Dedifferentiated amniotic fluid mesenchymal stem cell (primary cell): ENCODE measurements at regions not wholly inside any gene's neighbourhood (a gene's known extent, or its start where the extent isn't known, plus 50 kb on each side); places are given as distances from the start of the nearest gene placed in this dataset.
A peak's percentile ranks its signal among the peaks of the same experiment; 100 is the strongest.

Source experiments
- DNase-seq: peaks from one replicate; pipeline ENCODE4 v3.0.0-alpha.2; 2016; ENCODE audit errors: extremely low spot score

DNA sequence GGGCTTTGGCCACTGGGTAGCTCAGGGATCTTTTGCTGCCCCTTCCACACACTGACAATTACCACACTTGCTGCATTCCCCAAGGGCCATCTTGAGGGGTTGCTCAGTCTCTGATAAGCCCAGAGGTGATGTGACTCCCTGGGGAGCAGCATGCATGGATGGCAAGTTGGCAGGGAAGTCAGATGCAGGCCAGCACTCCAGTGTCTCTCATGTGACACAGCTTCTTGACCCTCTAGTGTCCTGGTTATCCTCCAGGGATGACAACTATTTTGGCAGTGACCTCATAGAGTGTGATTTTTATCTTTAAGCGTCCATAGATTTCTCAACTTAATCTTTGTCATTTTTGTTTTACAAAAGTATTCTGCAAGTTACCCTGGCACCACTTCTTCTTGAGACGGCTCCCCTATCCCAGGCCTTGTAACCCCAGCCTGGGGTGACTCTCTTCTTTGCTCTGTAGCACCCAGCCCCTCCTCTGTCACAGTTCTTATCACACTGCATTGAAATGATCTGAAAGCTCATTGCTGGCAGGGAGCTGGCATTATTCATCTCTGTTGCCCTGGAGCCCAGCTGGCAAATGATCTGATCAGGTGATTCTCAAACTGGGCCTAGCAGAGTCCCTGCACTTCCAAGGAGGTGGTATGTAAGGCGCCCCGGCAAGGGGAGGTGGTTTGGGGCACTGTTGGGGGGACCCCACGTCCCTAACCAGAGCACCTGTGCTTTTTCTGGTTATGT, 72.6 kb downstream of the TENT5C start:
- DNase-seq = no peak

DNA sequence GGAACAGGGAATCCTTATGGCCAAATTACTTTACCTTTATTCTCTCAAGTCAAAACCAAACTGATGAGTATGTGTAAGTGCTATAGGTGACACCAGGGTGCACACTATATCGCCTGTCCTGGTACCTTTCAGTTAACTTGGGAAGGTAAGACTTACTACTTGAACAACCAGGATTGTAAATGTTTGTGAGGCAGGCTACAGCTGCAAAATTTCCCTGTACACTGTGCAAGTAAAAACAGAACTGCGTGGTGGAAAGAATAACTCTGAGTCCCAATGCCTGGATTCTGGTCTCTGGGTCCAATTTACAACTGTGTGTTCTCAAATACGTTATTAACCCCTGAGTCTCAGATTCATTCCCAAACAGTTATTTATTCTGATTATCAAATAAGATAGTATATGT, 73.5 kb downstream of the TENT5C start:
- DNase-seq = no peak

- no peak for DNase-seq
Observed at GRCh38 chr1:117679868-117680267, 74.0 kb downstream of the TENT5C start.

GRCh38 chr1:117680316-117681002, 74.6 kb downstream of the TENT5C start:
- no peak for DNase-seq

DNA sequence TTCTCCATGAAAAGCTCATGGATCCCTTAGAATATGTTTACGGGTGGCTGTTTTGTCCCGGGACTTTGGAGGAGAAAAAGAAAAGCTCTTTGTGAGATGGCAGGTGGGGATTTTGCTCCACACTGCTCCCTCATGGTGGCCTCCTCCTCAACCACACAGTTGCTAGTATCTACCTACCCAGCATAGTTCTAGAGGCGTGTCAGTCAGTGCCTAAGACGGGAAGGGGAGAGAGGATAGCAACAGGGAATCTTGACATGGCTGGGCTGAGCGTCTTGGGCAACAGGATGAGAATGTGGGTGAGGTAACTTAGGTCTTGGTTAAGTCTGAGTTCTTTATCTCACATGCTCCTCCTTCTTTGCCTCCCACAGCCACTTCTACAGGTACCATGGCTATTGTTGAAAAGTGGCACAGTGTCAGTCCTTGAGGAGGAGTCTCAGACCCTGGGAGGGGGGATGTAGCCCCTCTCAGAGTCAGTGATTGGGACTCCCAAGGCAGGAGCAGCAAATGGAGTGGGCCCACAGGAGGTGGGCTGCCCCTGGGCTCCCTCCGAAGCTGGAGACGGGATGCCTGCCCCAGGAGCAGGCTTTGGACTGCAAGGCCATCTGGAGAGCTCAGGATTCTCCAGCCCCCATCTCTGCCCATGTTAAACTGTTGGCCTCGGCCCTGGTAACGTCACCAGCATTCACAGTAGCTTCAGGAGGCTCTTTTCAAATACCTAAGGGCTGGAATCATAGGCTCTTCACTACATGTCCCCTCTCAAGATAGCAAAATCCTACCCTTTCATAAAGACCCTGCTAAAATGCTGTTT, 75.4 kb downstream of the TENT5C start:
- no peak for DNase-seq

DNA sequence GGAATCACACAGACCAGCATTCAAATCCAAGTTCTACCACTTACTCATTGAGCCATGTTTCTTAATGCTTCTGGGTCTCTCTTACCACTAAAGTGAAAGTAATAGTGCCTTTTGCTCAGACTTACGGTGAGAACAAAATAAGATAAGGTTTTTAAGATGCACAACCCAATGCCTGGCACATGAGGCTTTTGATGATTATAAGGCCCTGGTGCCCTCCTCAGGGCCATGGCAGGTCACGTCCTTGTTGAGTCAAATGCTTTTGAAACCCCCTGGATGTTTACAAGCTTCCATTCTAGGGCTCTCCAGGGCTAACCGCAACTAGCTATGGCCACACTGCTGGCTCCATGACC, 76.0 kb downstream of the TENT5C start:
- DNase-seq = no peak

DNA sequence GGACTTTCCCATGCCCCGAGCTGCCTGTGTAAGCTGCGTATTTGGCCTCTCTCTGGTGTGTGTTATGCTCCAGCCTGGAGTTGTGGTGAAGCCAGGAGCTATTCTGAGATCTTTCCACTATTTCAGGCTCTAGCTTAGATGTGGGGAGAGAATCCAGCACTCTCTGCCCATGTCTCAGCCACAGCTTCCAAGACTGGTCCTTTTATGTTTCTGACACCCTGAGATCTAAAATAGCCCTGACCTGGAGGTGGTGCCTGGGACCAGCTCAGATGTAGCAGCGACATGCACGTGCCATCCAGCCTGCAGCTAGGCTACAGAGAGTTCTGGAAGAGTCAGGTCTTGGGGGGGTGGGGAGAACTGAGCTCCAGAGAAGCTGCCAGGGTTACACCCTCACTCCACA, 76.5 kb downstream of the TENT5C start:
- DNase-seq = no peak

- DNase-seq = no peak
Observed at GRCh38 chr1:117683571-117684285, 77.9 kb downstream of the TENT5C start.

DNA sequence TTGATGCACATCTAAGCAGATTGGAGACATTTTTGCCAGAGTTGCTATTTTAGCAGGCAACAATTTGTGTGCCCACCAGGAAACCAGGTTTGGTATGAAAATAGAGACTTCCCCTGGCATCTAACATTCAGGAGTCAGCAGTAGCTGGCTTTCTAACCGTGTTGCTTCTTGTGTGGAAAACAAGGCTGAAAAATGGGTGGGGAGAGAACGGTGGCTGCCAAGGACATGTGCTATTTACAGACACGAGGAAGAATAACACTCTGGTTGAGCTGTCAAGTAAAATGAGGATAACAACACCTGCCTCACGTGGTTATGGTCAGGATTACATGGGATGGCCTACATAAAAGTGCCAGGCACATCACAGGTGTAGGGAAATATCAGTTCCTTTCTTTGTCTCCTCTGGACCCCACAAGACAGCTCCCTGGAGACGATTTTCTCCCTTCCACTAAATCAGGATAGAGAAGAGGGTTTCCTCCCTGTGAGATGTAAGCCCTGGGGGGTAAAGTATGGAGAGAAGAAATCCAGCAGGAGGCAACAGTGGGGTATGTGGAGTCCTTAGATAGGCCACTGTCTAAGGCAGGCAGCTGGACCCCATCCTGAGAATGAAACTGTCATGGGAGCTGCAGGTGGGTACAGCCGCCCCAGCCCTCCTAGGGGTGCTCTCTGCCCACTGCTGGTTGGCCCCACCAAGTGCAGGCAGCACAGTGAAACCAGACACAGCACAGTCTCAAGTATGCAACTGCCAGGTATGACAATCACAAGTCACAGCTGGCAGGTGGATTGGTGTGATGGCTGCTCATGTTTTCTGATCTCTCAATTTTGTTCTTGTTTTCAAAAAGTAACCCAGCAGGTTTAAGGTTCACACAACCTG, 80.3 kb downstream of the TENT5C start:
- no peak for DNase-seq

- DNase-seq = no peak
Observed at GRCh38 chr1:117686907-117687306, 81.1 kb downstream of the TENT5C start.

DNA sequence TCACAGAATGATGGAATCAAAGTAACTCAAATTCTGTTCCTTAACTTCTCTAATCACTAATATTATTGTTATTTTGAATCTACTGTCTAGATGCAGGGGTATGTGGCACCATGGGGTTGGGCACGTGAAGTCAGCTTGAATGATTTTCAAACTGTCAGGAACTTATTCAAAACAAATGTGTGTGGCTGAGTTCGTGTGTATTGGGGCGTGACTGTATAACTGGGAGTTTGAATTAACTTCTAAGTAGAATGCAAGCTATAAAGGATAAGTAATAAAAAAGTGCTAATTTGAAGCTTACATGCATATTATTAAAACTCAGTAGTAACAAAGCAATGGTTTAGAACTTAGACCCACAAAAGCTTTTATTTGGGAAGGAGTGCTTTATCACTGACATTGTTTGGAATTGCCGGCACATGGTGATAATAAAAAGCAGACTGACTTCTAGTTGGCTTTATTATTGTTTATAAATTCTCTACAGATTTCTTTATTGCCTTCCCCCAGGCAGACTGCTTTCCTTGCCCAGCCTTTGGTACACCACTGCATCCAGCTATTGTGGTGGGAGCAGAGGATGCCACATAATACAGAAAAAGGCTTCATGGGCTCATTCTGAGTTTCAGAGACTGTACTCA, 84.3 kb downstream of the TENT5C start:
- DNase-seq = no peak

DNA sequence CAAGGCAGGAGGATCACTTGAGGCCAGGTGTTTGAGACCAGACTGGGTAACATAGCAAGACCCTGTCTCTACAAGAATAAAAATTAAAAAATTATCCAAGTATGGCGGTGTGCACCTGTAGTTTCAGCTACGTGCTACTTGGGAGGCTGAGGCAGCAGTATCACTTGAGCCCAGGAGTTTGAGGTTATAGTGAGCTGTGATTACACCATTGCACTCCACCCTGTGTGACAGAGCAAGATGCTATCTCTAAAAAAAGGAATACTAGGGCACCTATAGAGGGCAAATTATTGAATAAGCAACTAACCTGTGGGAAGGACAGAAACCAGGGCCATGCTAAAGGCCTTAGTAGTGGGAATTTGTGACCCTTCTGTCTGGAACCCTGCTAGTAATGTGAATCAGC, 86.1 kb downstream of the TENT5C start:
- no peak for DNase-seq

GRCh38 chr1:117694543-117694942, 88.7 kb downstream of the TENT5C start:
- no peak for DNase-seq

GRCh38 chr1:117695796-117696490, 90.1 kb downstream of the TENT5C start:
- DNase-seq = peak; percentile 96

DNA sequence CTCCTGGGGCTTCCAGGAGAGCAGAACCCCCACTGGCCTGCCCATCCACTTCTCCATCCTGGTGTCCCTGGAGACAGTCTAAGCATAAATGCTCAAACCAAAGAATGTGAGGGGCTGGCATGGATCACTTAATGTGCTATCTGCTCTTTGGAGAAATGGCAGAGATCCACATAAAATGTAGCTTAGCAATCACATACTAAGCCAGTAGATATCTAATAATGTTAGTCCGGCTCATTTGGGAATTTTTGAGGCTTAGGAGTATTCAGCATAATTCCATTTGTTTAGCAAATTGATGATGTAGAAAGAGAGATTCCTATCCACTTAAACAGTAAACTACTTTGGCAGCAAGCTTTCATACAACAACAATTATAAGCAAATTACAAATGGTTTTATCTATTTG, 90.7 kb downstream of the TENT5C start:
- DNase-seq = no peak

DNA sequence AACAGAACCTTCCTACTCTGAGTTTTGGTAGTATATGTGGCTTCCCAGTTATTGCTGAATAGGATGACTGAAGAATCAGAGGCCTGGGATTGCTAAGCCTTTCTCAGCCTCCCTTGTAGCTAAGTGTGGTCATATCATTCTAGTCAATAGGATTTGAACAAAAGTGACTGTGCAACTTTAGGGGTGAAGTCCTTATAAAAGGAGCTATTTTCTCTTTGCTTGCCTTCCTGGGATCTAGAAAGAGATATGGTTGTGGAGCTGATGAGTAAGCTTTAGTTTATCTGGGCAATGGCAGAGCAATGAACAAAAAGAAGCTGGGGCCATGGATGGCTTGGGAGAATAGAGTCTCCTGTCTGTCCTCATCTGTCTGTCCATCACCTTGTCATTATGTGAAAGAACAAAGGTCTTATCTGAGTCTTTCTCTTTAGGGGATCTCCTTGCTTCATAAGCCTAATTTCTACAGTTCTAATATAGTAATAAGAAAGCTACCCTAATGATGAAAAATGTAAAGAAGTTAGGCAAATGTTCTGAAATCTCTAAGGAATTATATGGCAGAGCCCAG, 91.5 kb downstream of the TENT5C start:
- no peak for DNase-seq

DNA sequence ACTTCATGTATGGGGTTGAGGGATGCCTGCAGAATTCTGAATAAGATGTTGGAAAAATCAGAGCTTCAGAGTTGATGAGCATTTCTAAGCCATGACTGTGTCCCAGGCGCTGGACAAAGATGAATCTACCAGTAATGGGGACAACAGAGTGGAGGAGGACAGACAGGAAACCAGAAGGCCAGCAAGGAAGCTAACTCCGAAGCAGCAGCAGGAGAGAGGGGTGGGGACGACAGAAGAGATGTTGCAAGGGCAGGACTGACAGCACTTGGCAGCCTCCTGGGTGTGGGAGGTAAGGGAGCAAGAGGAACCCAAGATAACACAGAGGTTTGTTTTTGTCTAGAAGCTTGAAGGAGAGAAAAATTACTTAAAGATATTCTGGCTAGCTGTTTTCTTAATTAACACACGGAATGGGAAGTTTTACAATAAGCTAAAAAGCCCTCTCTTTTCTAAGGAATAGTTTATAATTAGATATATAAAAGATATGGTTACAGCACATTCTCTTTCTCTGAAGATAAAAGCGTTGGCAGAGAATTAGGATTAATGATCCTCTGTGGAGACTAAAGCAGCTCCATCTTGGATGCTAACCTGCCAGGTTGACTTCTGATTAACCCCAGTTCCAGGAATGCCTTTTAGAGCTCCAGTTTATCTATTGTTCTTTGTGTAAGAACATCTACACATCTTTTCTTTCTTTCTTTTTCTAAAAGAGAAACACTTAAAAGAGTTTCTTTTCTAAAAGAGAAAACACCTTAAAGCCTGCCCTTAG, 92.7 kb downstream of the TENT5C start:
- DNase-seq = no peak

DNA sequence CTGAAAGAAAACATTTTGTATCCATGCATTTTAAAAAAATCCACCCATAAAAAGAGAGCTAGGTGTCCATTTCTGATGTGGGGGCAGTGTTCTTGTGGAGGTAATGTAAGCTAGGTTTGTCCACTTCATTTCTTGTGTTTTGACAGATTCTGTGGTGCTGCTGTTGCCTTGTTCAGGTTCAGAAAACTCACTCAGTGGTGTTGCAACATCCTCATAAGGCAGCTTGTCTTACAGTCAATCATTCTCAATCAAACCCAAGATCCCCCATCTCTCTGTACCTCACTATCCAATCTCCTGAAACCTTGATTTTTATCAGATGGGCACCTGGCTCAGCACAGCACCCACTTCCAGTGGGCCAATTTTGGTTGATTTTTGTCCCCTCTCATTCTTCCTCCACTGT, 94.1 kb downstream of the TENT5C start:
- DNase-seq = no peak

GRCh38 chr1:117702654-117703053, 96.8 kb downstream of the TENT5C start:
- no peak for DNase-seq
